ENCODE measurements at regions not wholly inside any gene's neighbourhood (a gene's known extent, or its start where the extent isn't known, plus 50 kb on each side); places are given as distances from the start of the nearest gene placed in this dataset.

DNA sequence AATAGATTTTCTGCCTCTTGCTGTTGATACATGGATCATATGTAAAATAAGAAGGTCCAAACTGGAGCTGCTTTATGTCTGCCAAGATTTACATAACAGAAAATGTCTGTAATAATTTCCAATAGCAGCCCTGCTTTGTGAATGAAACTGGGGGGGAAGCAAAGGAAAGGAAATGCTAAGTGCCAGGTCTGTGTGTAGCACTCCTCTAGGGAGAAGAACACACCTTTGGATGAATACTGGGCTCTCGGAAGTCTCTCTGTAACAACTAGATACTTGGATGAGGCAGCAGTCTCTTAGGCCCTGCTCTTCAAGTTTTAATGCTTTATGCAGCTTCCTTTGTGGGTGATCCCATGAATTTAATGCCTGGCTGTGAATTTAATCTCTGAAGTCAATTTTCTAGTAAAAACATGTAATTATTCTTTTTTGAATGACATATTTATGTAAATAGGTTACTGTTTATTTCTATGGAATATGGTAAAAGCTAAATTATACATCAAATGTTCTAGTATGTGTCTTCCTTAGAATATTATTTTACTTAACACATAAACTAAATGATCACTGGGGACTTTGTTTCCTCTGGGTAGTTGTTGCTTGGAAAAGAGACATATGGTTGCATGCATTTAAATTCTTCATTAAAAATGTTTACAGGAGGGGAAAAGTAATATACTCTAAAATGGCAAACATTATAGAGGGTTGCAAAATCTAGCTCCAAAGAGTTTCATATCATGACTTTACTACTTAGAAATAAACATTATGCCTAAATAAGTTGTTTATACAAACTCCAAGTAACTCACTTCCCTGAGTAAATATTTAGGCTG lies 336.6 kb upstream of the CWC22 start:
- TF ChIP-seq, protein P1, sequence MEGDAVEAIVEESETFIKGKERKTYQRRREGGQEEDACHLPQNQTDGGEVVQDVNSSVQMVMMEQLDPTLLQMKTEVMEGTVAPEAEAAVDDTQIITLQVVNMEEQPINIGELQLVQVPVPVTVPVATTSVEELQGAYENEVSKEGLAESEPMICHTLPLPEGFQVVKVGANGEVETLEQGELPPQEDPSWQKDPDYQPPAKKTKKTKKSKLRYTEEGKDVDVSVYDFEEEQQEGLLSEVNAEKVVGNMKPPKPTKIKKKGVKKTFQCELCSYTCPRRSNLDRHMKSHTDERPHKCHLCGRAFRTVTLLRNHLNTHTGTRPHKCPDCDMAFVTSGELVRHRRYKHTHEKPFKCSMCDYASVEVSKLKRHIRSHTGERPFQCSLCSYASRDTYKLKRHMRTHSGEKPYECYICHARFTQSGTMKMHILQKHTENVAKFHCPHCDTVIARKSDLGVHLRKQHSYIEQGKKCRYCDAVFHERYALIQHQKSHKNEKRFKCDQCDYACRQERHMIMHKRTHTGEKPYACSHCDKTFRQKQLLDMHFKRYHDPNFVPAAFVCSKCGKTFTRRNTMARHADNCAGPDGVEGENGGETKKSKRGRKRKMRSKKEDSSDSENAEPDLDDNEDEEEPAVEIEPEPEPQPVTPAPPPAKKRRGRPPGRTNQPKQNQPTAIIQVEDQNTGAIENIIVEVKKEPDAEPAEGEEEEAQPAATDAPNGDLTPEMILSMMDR (IDR thresholded peaks at IDR 0.05; ENCODE audit: insufficient read depth, low read length, poor library complexity, severe bottlenecking) = no peak
- no peak for TF ChIP-seq EZH2phosphoT487 (conservative IDR thresholded peaks at IDR 0.05; ENCODE audit: low read length)

All from SU-DHL-6 (cell line).